ENCODE measurements at regions not wholly inside any gene's neighbourhood (a gene's known extent, or its start where the extent isn't known, plus 50 kb on each side); places are given as distances from the start of the nearest gene placed in this dataset.

- ChIA-PET POLR2A (no interaction called here), CTCF (ENCODE audit: low intra/inter-chr PET ratio, low total read pairs) (no interaction called here)
- no peak overlapping the region for H3K4me3 ChIP-seq (replicated peaks in 1 of 3; ENCODE audit: insufficient read depth in 1 of 3, low read depth in 2 of 3, low read length in 3 of 3)
- peaks cover 77% of the 10 kb centered on the region for H3K9me3 ChIP-seq (ENCODE audit: low read length)
- H3K79me2 ChIP-seq (ENCODE audit: insufficient read depth, low read length) = no peaks in the 10 kb centered on the region
- H3K27ac ChIP-seq (ENCODE audit: extremely low read length, insufficient read depth, low read length) = no peak overlapping the region
- DNase-seq (ENCODE audit: low spot score) = no peak
- no peak for TF ChIP-seq ZNF513 (CRISPR knock-in tag; conservative IDR thresholded peaks at IDR 0.05)
- TF ChIP-seq ZFAT (CRISPR knock-in tag; conservative IDR thresholded peaks at IDR 0.05) = no peak
- no peak for TF ChIP-seq SMAD9 (CRISPR knock-in tag; IDR thresholded peaks at IDR 0.05)
- no peak for TF ChIP-seq JUN (CRISPR knock-in tag; IDR thresholded peaks at IDR 0.05)
- no peak for TF ChIP-seq GABPB1 (CRISPR knock-in tag; IDR thresholded peaks at IDR 0.05)
- no peak for TF ChIP-seq PTBP1 (IDR thresholded peaks at IDR 0.05; ENCODE audit: low read depth, low read length, poor library complexity, severe bottlenecking)
- TF ChIP-seq SRF (IDR thresholded peaks at IDR 0.05; ENCODE audit: low read depth, low read length) = no peak
- no peak for TF ChIP-seq HDAC2 (CRISPR knock-in tag; IDR thresholded peaks at IDR 0.05)
- no peaks in the 10 kb centered on the region for H3K27me3 ChIP-seq (ENCODE audit: control insufficient read depth in 1 of 2, insufficient read depth in 2 of 2, low read length in 2 of 2)
- intact Hi-C loops (cut with micrococcal nuclease; ENCODE audit: unreplicated experiment) = no loop called here
- no peaks in the 10 kb centered on the region for H3K4me1 ChIP-seq (ENCODE audit: insufficient read depth, low read length)
- no peaks in the 10 kb centered on the region for H4K20me1 ChIP-seq (ENCODE audit: insufficient read depth, low read length)
- no peak overlapping the region for H3K9ac ChIP-seq (ENCODE audit: insufficient read depth, low read depth, low read length)
- H2AFZ ChIP-seq (ENCODE audit: low read length) = no peak overlapping the region
- no TSS peak for BruUV-seq (replicated peaks)
- in situ Hi-C loops (cut with HindIII; ENCODE audit: extremely low pct_ligation_motif_present, low pct_unique_long_range_greater_than_20kb) = no loop called here
- no peak for FAIRE-seq
- WGBS (ENCODE audit: low lambda C conversion rate) = 2% methylated on average over 2 of the region's 2 CpGs
- H3K4me2 ChIP-seq (ENCODE audit: low read depth, low read length) = no peak overlapping the region
- H3K36me3 ChIP-seq (replicated peaks in 1 of 2; ENCODE audit: control insufficient read depth in 1 of 2, insufficient read depth in 2 of 2, low read length in 2 of 2) = no peaks in the 10 kb centered on the region
- ATAC-seq = no peak
Observed at GRCh38 chr2:13768274-13768673, 864.2 kb upstream of the LRATD1 start.

GRCh38 chr2:13770279-13770678, 862.2 kb upstream of the LRATD1 start:
- H3K27me3 ChIP-seq (ENCODE audit: control insufficient read depth in 1 of 2, insufficient read depth in 2 of 2, low read length in 2 of 2) = no peaks in the 10 kb centered on the region
- ATAC-seq (no peak), FAIRE-seq (no peak), DNase-seq (ENCODE audit: low spot score) (no peak)
- H3K79me2 ChIP-seq (ENCODE audit: insufficient read depth, low read length) = no peaks in the 10 kb centered on the region
- ChIA-PET POLR2A (no interaction called here), CTCF (ENCODE audit: low intra/inter-chr PET ratio, low total read pairs) (no interaction called here)
- WGBS (ENCODE audit: low lambda C conversion rate) = 8% methylated on average over 2 of the region's 2 CpGs
- BruUV-seq (replicated peaks) = no TSS peak
- peaks cover 89% of the 10 kb centered on the region for H3K9me3 ChIP-seq (ENCODE audit: low read length)
- H3K27ac ChIP-seq (ENCODE audit: extremely low read length, insufficient read depth, low read length) = no peak overlapping the region
- in situ Hi-C loops (cut with HindIII; ENCODE audit: extremely low pct_ligation_motif_present, low pct_unique_long_range_greater_than_20kb) (no loop called here), intact Hi-C loops (cut with micrococcal nuclease; ENCODE audit: unreplicated experiment) (no loop called here)
- no peak overlapping the region for H3K4me2 ChIP-seq (ENCODE audit: low read depth, low read length)
- no peaks in the 10 kb centered on the region for H3K36me3 ChIP-seq (replicated peaks in 1 of 2; ENCODE audit: control insufficient read depth in 1 of 2, insufficient read depth in 2 of 2, low read length in 2 of 2)
- no peaks in the 10 kb centered on the region for H3K4me1 ChIP-seq (ENCODE audit: insufficient read depth, low read length)
- no peaks in the 10 kb centered on the region for H4K20me1 ChIP-seq (ENCODE audit: insufficient read depth, low read length)
- no peak overlapping the region for H2AFZ ChIP-seq (ENCODE audit: low read length)
- H3K4me3 ChIP-seq (replicated peaks in 1 of 3; ENCODE audit: insufficient read depth in 1 of 3, low read depth in 2 of 3, low read length in 3 of 3) = no peak overlapping the region
- no peak overlapping the region for H3K9ac ChIP-seq (ENCODE audit: insufficient read depth, low read depth, low read length)
- TF ChIP-seq GTF2F1 (IDR thresholded peaks at IDR 0.05; ENCODE audit: low read length) (no peak), KAT8 (CRISPR knock-in tag; IDR thresholded peaks at IDR 0.05) (no peak), ZGPAT (CRISPR knock-in tag; IDR thresholded peaks at IDR 0.05) (no peak), KDM4B (CRISPR knock-in tag; IDR thresholded peaks at IDR 0.05) (no peak), THAP8 (CRISPR knock-in tag; IDR thresholded peaks at IDR 0.05; ENCODE audit: borderline replicate concordance) (no peak), SP1 (IDR thresholded peaks at IDR 0.05) (no peak), SP1 (CRISPR knock-in tag; IDR thresholded peaks at IDR 0.05) (no peak), IKZF1 (IDR thresholded peaks at IDR 0.05) (no peak), TMF1 (CRISPR knock-in tag; IDR thresholded peaks at IDR 0.05; ENCODE audit: low read depth) (no peak), GABPB1 (CRISPR knock-in tag; IDR thresholded peaks at IDR 0.05) (no peak), PHF5A (CRISPR knock-in tag; IDR thresholded peaks at IDR 0.05; ENCODE audit: low read depth, unreplicated experiment) (no peak), ATF1 (CRISPR knock-in tag; IDR thresholded peaks at IDR 0.05) (no peak), ZZZ3 (CRISPR knock-in tag; IDR thresholded peaks at IDR 0.05; ENCODE audit: borderline replicate concordance) (no peak), NFE2 (CRISPR knock-in tag; IDR thresholded peaks at IDR 0.05) (no peak)

Data from HepG2 (cell line).